Small intestine (tissue), 7 donors: ENCODE measurements at regions not wholly inside any gene's neighbourhood (a gene's known extent, or its start where the extent isn't known, plus 50 kb on each side); places are given as distances from the start of the nearest gene placed in this dataset.

ENCODE experiments used
- DNase-seq, 2 donors: peaks; one replicate each; pipeline versions ENCODE4 v3.0.0 to v3.0.0-alpha.2; 2013
- FAIRE-seq: peaks from 2 replicates; lab custom pipeline; 2012; peaks lifted over from hg19 to GRCh38; lab: Jason Lieb, UNC
- H3K27ac ChIP-seq, 3 donors: one replicate each; pipeline ENCODE4 v1.5.1; 2013; ENCODE audit warnings: low read length in 2 of 3, mild to moderate bottlenecking in 2 of 3, control low read depth in 1 of 3, inconsistent platforms in 1 of 3, low read depth in 1 of 3, moderate library complexity in 1 of 3
- H3K27me3 ChIP-seq, 3 donors: one replicate each; pipeline ENCODE4 v1.6.1; 2013; ENCODE audit warnings: low read length in 3 of 3, inconsistent platforms in 1 of 3; ENCODE audit not compliant: control insufficient read depth in 3 of 3, insufficient read depth in 3 of 3
- H3K36me3 ChIP-seq, 3 donors: one replicate each; pipeline ENCODE4 v1.6.1; 2013; ENCODE audit warnings: low read length in 3 of 3, inconsistent platforms in 1 of 3, low read depth in 1 of 3, mild to moderate bottlenecking in 1 of 3, moderate library complexity in 1 of 3; ENCODE audit not compliant: control insufficient read depth in 3 of 3, insufficient read depth in 2 of 3
- H3K4me1 ChIP-seq, 3 donors: one replicate each; pipeline ENCODE4 v1.6.1; 2013; ENCODE audit warnings: low read length in 2 of 3, inconsistent platforms in 1 of 3, low read depth in 1 of 3, mild to moderate bottlenecking in 1 of 3, moderate library complexity in 1 of 3; ENCODE audit not compliant: control insufficient read depth in 3 of 3, insufficient read depth in 2 of 3
- H3K4me3 ChIP-seq, 3 donors: one replicate each; pipeline ENCODE4 v1.5.1; 2013; ENCODE audit warnings: low read length in 3 of 3, control low read depth in 1 of 3, inconsistent platforms in 1 of 3, low read depth in 1 of 3, mild to moderate bottlenecking in 1 of 3, moderate library complexity in 1 of 3
- H3K9me3 ChIP-seq, 2 donors: one replicate each; pipeline ENCODE4 v1.6.1; 2013; ENCODE audit warnings: low read depth in 1 of 2, low read length in 1 of 2; ENCODE audit not compliant: control insufficient read depth in 2 of 2, insufficient read depth in 1 of 2
- WGBS, 3 donors: extraction: QIAGEN DNeasy Blood & Tissue Kit; methylation state at CpG; one replicate each; pipeline ENCODE4 v1.1.7; 2013; 5-methylcytosine and 5-hydroxymethylcytosine counted together
- donor health status: healthy with polysubstance abuse.
- donor health status: control.
- donor health status: control.
- donor health status: Bipolar disorder and iron deficiency.
- donor health status: healthy.

- FAIRE-seq (no peak), DNase-seq (no peak)
- H3K36me3 ChIP-seq, result no peaks in the 10 kb centered on the region
- H3K9me3 ChIP-seq, result peaks cover 0 to 10% of the 10 kb centered on the region in 2 donors
- H3K4me3 ChIP-seq, result no peak overlapping the region
- H3K4me1 ChIP-seq, result no peaks in the 10 kb centered on the region
- H3K27me3 ChIP-seq, result no peaks in the 10 kb centered on the region
- no peak overlapping the region for H3K27ac ChIP-seq
- 72 to 89% (median 85%) methylated on average over 9 of the region's 9 CpGs for WGBS, 3 donors
Observed at GRCh38 chr9:106798016-106798799, 64.8 kb upstream of the ZNF462 start.

DNA sequence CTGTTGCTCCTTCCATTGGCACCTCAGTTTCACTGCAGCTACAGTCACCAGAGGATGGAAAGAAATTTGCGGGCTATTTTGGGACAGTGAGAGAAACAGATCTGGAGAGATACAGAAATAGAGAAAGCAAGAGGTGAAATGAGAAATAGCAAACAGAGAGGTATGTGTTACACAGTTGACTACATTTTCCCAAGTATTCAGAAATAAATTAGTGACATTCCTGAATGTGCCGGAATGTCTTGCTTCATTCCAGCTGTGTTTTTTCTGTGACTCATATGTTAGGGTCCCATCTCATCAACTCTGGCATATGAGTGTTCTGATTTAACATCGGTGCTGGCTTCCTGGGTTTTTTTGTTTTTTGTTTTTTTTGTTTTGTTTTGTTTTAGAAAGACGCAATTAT lies 63.8 kb upstream of the ZNF462 start:
- Histone ChIP-seq H3K9me3 (peaks cover 0 to 10% of the 10 kb centered on the region in 2 donors), H3K4me1 (no peaks in the 10 kb centered on the region), H3K36me3 (no peaks in the 10 kb centered on the region), H3K27ac (no peak overlapping the region), H3K27me3 (no peaks in the 10 kb centered on the region), H3K4me3 (no peak overlapping the region)
- FAIRE-seq (no peak), DNase-seq (no peak)
- 70 to 88% (median 82%) methylated on average over 4 of the region's 4 CpGs for WGBS, 3 donors

DNA sequence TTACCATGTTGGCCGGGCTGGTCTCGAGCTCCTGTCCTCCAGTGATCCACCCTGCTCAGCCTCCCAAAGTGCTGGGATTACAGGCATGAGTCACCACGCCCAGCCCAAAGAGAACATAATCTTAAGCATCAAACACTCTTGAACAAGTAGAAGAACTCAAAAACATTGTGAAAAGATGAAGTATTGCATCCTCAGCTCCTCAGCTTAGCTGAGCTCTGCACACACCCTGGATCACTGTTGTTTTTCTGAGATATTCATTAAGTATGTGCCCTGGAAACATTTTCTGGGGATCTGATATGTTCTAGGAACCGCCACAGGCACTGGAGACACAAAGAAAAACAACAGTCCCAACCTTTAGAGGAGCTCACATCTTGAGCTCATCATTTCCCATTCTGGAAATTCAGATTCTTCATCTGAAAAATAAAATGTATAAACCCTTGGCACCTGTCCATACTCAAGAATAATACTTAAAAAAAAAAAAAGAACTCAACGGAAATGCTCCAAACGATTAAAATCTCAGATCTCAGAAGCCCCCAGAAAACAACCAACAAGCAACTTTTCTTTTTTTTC lies 62.2 kb upstream of the ZNF462 start:
- 78 to 90% (median 85%) methylated on average over 6 of the region's 6 CpGs for WGBS, 3 donors
- H3K4me1 ChIP-seq, result no peaks in the 10 kb centered on the region
- no peak overlapping the region for H3K27ac ChIP-seq
- H3K4me3 ChIP-seq, result no peak overlapping the region
- H3K27me3 ChIP-seq, result no peaks in the 10 kb centered on the region
- DNase-seq, result no peak
- FAIRE-seq, result no peak
- no peaks in the 10 kb centered on the region for H3K9me3 ChIP-seq
- no peaks in the 10 kb centered on the region for H3K36me3 ChIP-seq

DNA sequence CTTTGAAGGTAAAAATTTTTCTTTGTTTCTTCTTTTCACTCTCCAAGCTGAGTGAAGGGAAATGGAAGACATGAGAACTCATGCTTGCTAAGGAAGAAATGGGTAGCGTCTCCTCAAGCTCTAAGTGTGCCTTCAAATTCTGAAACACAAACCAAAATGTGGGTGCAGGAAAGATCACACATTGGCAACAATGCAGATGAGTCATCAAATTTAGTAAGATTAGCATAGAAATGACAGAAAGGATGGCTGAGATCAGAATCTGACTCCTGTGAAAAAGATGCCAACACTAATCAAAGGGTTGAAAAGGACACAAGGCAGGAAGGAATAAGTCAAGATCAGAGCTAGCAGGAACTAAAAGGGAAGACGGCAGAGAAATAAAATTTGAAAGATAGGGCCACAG lies 61.1 kb upstream of the ZNF462 start:
- Histone ChIP-seq H3K4me3 (no peak overlapping the region), H3K27ac (no peak overlapping the region), H3K4me1 (no peaks in the 10 kb centered on the region), H3K36me3 (no peaks in the 10 kb centered on the region), H3K9me3 (no peaks in the 10 kb centered on the region), H3K27me3 (no peaks in the 10 kb centered on the region)
- no peak for DNase-seq
- no peak for FAIRE-seq
- WGBS, 3 donors, result 87 to 95% (median 92%) methylated on average over 2 of the region's 2 CpGs
